ENCODE measurements at regions not wholly inside any gene's neighbourhood (a gene's known extent, or its start where the extent isn't known, plus 50 kb on each side); places are given as distances from the start of the nearest gene placed in this dataset.

- Histone ChIP-seq H3K9me3 (no peaks in the 10 kb centered on the region), H3K36me3 (ENCODE audit: insufficient read depth in 1 of 2, low read depth in 1 of 2) (no peaks in the 10 kb centered on the region), H3K4me1 (no peaks in the 10 kb centered on the region), H3K27ac (no peak overlapping the region), H3K4me3 (no peak overlapping the region), H3K27me3 (ENCODE audit: insufficient read depth in 3 of 3, low read length in 2 of 3) (no peaks in the 10 kb centered on the region)
- no peak for ATAC-seq
- no peak for TF ChIP-seq CTCF (IDR thresholded peaks at IDR 0.05)
- intact Hi-C loops (cut with DNase I) = no loop called here
- no peak for DNase-seq
- WGBS, 3 donors = 80 to 92% (median 86%) methylated on average over 1 of the region's 1 CpG
Measured at GRCh38 chr7:125512373-125512772, 582.7 kb upstream of the POT1 start.

- intact Hi-C loops (cut with DNase I) = no loop called here
- no peaks in the 10 kb centered on the region for H3K27me3 ChIP-seq (ENCODE audit: insufficient read depth in 3 of 3, low read length in 2 of 3)
- DNase-seq = no peak
- no peaks in the 10 kb centered on the region for H3K9me3 ChIP-seq
- H3K36me3 ChIP-seq (ENCODE audit: insufficient read depth in 1 of 2, low read depth in 1 of 2) = no peaks in the 10 kb centered on the region
- no peaks in the 10 kb centered on the region for H3K4me1 ChIP-seq
- no peak overlapping the region for H3K27ac ChIP-seq
- ATAC-seq = no peak
- WGBS, 3 donors = 94 to 95% (median 95%) methylated on average over 5 of the region's 5 CpGs
- TF ChIP-seq CTCF (IDR thresholded peaks at IDR 0.05) = no peak
- no peak overlapping the region for H3K4me3 ChIP-seq
Measured at GRCh38 chr7:125511310-125511709, 581.7 kb upstream of the POT1 start.

GRCh38 chr7:125506331-125506730, 576.7 kb upstream of the POT1 start:
- Histone ChIP-seq H3K27ac (no peak overlapping the region), H3K4me3 (no peak overlapping the region), H3K9me3 (no peaks in the 10 kb centered on the region), H3K27me3 (ENCODE audit: insufficient read depth in 3 of 3, low read length in 2 of 3) (no peaks in the 10 kb centered on the region), H3K4me1 (no peaks in the 10 kb centered on the region), H3K36me3 (ENCODE audit: insufficient read depth in 1 of 2, low read depth in 1 of 2) (no peaks in the 10 kb centered on the region)
- TF ChIP-seq CTCF (IDR thresholded peaks at IDR 0.05) = no peak
- WGBS, 3 donors = 63 to 74% (median 68%) methylated on average over 4 of the region's 4 CpGs
- DNase-seq = no peak
- ATAC-seq = no peak
- intact Hi-C loops (cut with DNase I) = no loop called here

DNA sequence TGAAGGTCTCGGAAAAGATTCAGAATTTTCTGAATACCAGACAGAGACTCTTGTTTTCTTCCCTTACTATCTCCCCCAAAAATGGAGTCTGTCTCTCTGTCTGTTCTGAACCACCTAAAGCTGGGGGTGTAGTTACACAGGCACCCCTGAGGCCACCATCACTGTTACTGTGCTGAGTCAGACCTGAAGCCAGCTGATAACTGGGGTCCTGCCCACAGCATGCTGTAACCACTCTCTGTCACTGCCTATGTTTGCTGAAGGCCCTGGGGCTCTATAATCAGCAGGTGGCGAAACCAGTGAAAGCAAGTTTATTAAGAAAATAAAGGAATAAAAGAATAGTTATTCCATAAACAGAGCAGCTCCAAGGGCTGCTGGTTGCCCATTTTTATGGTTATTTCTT, 575.2 kb upstream of the POT1 start:
- H3K36me3 ChIP-seq (ENCODE audit: insufficient read depth in 1 of 2, low read depth in 1 of 2) = no peaks in the 10 kb centered on the region
- no peaks in the 10 kb centered on the region for H3K9me3 ChIP-seq
- 90 to 93% (median 91%) methylated on average over 2 of the region's 2 CpGs for WGBS, 3 donors
- ATAC-seq (no peak), DNase-seq (no peak)
- H3K27me3 ChIP-seq (ENCODE audit: insufficient read depth in 3 of 3, low read length in 2 of 3) = no peaks in the 10 kb centered on the region
- intact Hi-C loops (cut with DNase I) = no loop called here
- H3K4me1 ChIP-seq = no peaks in the 10 kb centered on the region
- no peak overlapping the region for H3K27ac ChIP-seq
- no peak overlapping the region for H3K4me3 ChIP-seq
- TF ChIP-seq CTCF (IDR thresholded peaks at IDR 0.05) = no peak

- 85 to 88% (median 87%) methylated on average over 1 of the region's 1 CpG for WGBS, 3 donors
- Histone ChIP-seq H3K4me1 (no peaks in the 10 kb centered on the region), H3K27me3 (ENCODE audit: insufficient read depth in 3 of 3, low read length in 2 of 3) (no peaks in the 10 kb centered on the region), H3K4me3 (no peak overlapping the region), H3K9me3 (no peaks in the 10 kb centered on the region), H3K27ac (no peak overlapping the region), H3K36me3 (ENCODE audit: insufficient read depth in 1 of 2, low read depth in 1 of 2) (no peaks in the 10 kb centered on the region)
- DNase-seq (no peak), ATAC-seq (no peak)
- intact Hi-C loops (cut with DNase I) = no loop called here
- TF ChIP-seq CTCF (IDR thresholded peaks at IDR 0.05) = no peak
Measured at GRCh38 chr7:125495997-125496396, 566.4 kb upstream of the POT1 start.
